SH-SY5Y (cell line): ENCODE measurements at regions not wholly inside any gene's neighbourhood (a gene's known extent, or its start where the extent isn't known, plus 50 kb on each side); places are given as distances from the start of the nearest gene placed in this dataset.

ENCODE experiments used
- GATA2 ChIP-seq: IDR thresholded peaks from 2 replicates; pipeline ENCODE4 v1.6.1; 2011; ENCODE audit warnings: mild to moderate bottlenecking, low read depth, low read length
- GATA3 ChIP-seq: IDR thresholded peaks from 2 replicates; pipeline ENCODE4 v1.6.1; 2011; ENCODE audit warnings: low read depth, mild to moderate bottlenecking, low read length, moderate library complexity

- TF ChIP-seq GATA2, result no peak
- no peak for TF ChIP-seq GATA3
These were observed 765.1 kb upstream of the CA10 start for GRCh38 chr17:52923658-52924057.
